GM12872 (cell line): ENCODE measurements at regions not wholly inside any gene's neighbourhood (a gene's known extent, or its start where the extent isn't known, plus 50 kb on each side); places are given as distances from the start of the nearest gene placed in this dataset.

Experiments
- TF ChIP-seq, protein P1 (sequence below): IDR thresholded peaks from 3 replicates; pipeline ENCODE4 v1.5.1; 2011; ENCODE audit warnings: low read depth, mild to moderate bottlenecking, low read length, moderate library complexity; ENCODE audit not compliant: insufficient read depth

DNA sequence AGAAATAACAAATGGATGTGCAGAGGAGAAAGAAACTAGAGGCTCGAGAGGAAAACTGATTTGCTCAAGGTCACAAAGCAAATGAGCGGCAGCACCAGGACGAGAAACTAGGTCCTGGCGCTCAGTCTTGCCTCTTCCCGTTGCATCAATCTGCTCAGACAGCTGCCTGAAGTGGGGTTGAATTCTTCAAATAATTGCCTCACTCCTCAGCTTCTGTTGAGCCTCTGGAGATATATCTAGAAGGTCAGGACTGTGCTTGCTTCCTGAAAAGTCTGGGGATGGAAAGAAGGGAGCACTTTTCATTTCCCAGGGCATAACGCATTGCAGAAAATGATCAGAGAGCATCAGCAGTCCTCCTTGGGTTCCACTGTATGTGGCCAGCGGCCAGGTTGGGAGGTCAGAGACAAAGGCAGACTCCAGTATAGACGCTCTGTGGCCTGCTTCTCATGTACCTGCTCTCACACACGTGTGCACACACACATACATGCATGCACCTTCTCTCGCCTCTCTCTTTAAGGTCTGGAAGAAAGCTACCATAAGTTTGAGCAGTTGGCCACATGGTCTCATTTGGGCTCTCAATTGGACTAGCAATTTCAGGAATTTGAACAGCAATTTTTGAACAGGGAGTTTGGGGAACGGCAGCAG lies 83.7 kb upstream of the DUSP5 start:
- TF ChIP-seq, protein P1, sequence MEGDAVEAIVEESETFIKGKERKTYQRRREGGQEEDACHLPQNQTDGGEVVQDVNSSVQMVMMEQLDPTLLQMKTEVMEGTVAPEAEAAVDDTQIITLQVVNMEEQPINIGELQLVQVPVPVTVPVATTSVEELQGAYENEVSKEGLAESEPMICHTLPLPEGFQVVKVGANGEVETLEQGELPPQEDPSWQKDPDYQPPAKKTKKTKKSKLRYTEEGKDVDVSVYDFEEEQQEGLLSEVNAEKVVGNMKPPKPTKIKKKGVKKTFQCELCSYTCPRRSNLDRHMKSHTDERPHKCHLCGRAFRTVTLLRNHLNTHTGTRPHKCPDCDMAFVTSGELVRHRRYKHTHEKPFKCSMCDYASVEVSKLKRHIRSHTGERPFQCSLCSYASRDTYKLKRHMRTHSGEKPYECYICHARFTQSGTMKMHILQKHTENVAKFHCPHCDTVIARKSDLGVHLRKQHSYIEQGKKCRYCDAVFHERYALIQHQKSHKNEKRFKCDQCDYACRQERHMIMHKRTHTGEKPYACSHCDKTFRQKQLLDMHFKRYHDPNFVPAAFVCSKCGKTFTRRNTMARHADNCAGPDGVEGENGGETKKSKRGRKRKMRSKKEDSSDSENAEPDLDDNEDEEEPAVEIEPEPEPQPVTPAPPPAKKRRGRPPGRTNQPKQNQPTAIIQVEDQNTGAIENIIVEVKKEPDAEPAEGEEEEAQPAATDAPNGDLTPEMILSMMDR = no peak

GRCh38 chr10:110414548-110415309 lies 83.0 kb upstream of the DUSP5 start:
- TF ChIP-seq, protein P1 = no peak

DNA sequence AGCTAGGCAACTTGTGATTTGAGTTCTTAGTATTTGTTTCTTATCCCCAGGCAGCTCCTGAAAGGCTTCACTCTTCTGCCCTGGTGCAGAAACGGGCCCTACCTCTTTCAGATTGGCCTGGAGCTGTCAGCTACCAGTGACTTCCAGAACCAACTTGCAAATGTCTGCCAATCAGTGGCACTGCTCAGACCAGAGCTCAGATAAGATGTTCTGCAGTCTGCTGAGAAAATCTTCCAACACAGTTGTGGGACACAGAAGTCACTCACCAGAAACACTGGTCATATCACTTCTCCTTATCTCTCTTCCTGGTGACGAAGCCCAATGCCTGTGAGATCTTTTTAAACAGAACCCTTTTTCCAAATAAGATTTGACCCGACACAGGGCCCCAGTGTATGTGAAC lies 81.9 kb upstream of the DUSP5 start:
- TF ChIP-seq, protein P1 = no peak

- TF ChIP-seq, protein P1 = no peak
Measured at GRCh38 chr10:110416776-110417711, 80.7 kb upstream of the DUSP5 start.

GRCh38 chr10:110418218-110418617 lies 79.5 kb upstream of the DUSP5 start:
- TF ChIP-seq, protein P1 = no peak

DNA sequence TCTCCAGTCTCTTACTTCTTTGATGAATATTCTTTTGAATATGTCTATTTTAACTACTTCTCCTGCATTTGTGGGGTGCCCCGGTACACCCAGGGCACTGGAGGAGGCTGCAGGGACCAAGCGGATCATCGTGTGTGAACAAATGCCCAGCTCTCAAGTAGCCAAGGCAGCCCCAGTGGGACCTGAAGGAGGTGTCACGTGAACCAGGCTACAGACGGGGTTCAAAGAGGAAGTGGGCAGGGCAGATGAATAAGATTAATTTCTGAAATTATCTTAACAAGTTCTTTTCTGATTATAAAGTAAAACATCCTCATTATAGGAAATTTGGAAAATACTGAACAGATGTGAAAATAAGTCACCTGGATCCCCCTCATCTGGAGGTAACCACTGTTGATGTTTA lies 78.4 kb upstream of the DUSP5 start:
- TF ChIP-seq, protein P1 = no peak
